ENCODE measurements at regions not wholly inside any gene's neighbourhood (a gene's known extent, or its start where the extent isn't known, plus 50 kb on each side); places are given as distances from the start of the nearest gene placed in this dataset.

GRCh38 chr13:73387318-73387717 is 328.5 kb downstream of the KLF5 start:
- DNase-seq (ENCODE audit: low read depth) = no peak
- no peak overlapping the region for H3K9ac ChIP-seq (ENCODE audit: low read length)
- H3K27me3 Mint-ChIP-seq (ENCODE audit: low read depth, unreplicated experiment) = peaks cover 3% of the 10 kb centered on the region
- FAIRE-seq = no peak
- no peak overlapping the region for H3K27ac ChIP-seq (ENCODE audit: low read depth, low read length)
- H3K4me2 ChIP-seq (ENCODE audit: low read length) = no peak overlapping the region
- TF ChIP-seq CTCF (IDR thresholded peaks at IDR 0.05; ENCODE audit: insufficient read depth, low read depth, low read length) (no peak), EZH2 (IDR thresholded peaks at IDR 0.05; ENCODE audit: insufficient read depth, low read length) (no peak)
- H3K4me1 ChIP-seq (ENCODE audit: insufficient read depth, low read length) = no peaks in the 10 kb centered on the region
- H3K9me3 ChIP-seq (ENCODE audit: insufficient read depth, low read depth, low read length) = no peaks in the 10 kb centered on the region
- no peaks in the 10 kb centered on the region for H4K20me1 ChIP-seq (ENCODE audit: insufficient read depth, low read length)
- H3K4me1 Mint-ChIP-seq (ENCODE audit: low read depth, unreplicated experiment) = no peaks in the 10 kb centered on the region
- H2AFZ ChIP-seq (ENCODE audit: low read depth, low read length) = no peak overlapping the region
- H3K36me3 ChIP-seq (ENCODE audit: insufficient read depth, low read length) = no peaks in the 10 kb centered on the region
- no peaks in the 10 kb centered on the region for H3K27me3 ChIP-seq (ENCODE audit: insufficient read depth, low read length)
- peaks cover 7% of the 10 kb centered on the region for H3K9me3 Mint-ChIP-seq (ENCODE audit: unreplicated experiment)
- no peaks in the 10 kb centered on the region for H3K79me2 ChIP-seq (ENCODE audit: insufficient read depth, low read length)
- H3K4me3 Mint-ChIP-seq (ENCODE audit: unreplicated experiment) = no peak overlapping the region
- H3K4me3 ChIP-seq (ENCODE audit: insufficient read depth, low read depth, low read length) = no peak overlapping the region
- H3K27ac Mint-ChIP-seq (ENCODE audit: unreplicated experiment) = no peak overlapping the region
- no peaks in the 10 kb centered on the region for H3K36me3 Mint-ChIP-seq (ENCODE audit: low read depth, unreplicated experiment)

- H3K36me3 ChIP-seq (ENCODE audit: insufficient read depth, low read length) = no peaks in the 10 kb centered on the region
- H3K27me3 ChIP-seq (ENCODE audit: insufficient read depth, low read length) = no peaks in the 10 kb centered on the region
- Mint-ChIP-seq H3K27ac (ENCODE audit: unreplicated experiment) (no peak overlapping the region), H3K4me1 (ENCODE audit: low read depth, unreplicated experiment) (no peaks in the 10 kb centered on the region), H3K27me3 (ENCODE audit: low read depth, unreplicated experiment) (peaks cover 3% of the 10 kb centered on the region), H3K36me3 (ENCODE audit: low read depth, unreplicated experiment) (no peaks in the 10 kb centered on the region), H3K4me3 (ENCODE audit: unreplicated experiment) (no peak overlapping the region), H3K9me3 (ENCODE audit: unreplicated experiment) (peaks cover 8% of the 10 kb centered on the region)
- H3K9me3 ChIP-seq (ENCODE audit: insufficient read depth, low read depth, low read length) = no peaks in the 10 kb centered on the region
- H3K79me2 ChIP-seq (ENCODE audit: insufficient read depth, low read length) = no peaks in the 10 kb centered on the region
- DNase-seq (ENCODE audit: low read depth) = no peak
- H3K4me2 ChIP-seq (ENCODE audit: low read length) = no peak overlapping the region
- no peak for FAIRE-seq
- no peak overlapping the region for H3K9ac ChIP-seq (ENCODE audit: low read length)
- no peak overlapping the region for H2AFZ ChIP-seq (ENCODE audit: low read depth, low read length)
- no peak overlapping the region for H3K27ac ChIP-seq (ENCODE audit: low read depth, low read length)
- no peaks in the 10 kb centered on the region for H3K4me1 ChIP-seq (ENCODE audit: insufficient read depth, low read length)
- no peaks in the 10 kb centered on the region for H4K20me1 ChIP-seq (ENCODE audit: insufficient read depth, low read length)
- TF ChIP-seq CTCF (IDR thresholded peaks at IDR 0.05; ENCODE audit: insufficient read depth, low read depth, low read length) = no peak
- no peak overlapping the region for H3K4me3 ChIP-seq (ENCODE audit: insufficient read depth, low read depth, low read length)
Observed at GRCh38 chr13:73385848-73386247, 327.0 kb downstream of the KLF5 start.

- H3K36me3 ChIP-seq (ENCODE audit: insufficient read depth, low read length) = no peaks in the 10 kb centered on the region
- H3K9ac ChIP-seq (ENCODE audit: low read length) = no peak overlapping the region
- no peak overlapping the region for H3K27ac Mint-ChIP-seq (ENCODE audit: unreplicated experiment)
- H2AFZ ChIP-seq (ENCODE audit: low read depth, low read length) = no peak overlapping the region
- DNase-seq (ENCODE audit: low read depth) (no peak), FAIRE-seq (no peak)
- no peak overlapping the region for H3K4me3 Mint-ChIP-seq (ENCODE audit: unreplicated experiment)
- TF ChIP-seq EZH2 (IDR thresholded peaks at IDR 0.05; ENCODE audit: insufficient read depth, low read length) (no peak), CTCF (IDR thresholded peaks at IDR 0.05; ENCODE audit: insufficient read depth, low read depth, low read length) (no peak)
- H3K9me3 ChIP-seq (ENCODE audit: insufficient read depth, low read depth, low read length) = no peaks in the 10 kb centered on the region
- H3K27me3 ChIP-seq (ENCODE audit: insufficient read depth, low read length) = no peaks in the 10 kb centered on the region
- H3K4me2 ChIP-seq (ENCODE audit: low read length) = no peak overlapping the region
- no peaks in the 10 kb centered on the region for H3K27me3 Mint-ChIP-seq (ENCODE audit: low read depth, unreplicated experiment)
- H3K4me1 ChIP-seq (ENCODE audit: insufficient read depth, low read length) = no peaks in the 10 kb centered on the region
- peaks cover 2% of the 10 kb centered on the region for H3K36me3 Mint-ChIP-seq (ENCODE audit: low read depth, unreplicated experiment)
- no peaks in the 10 kb centered on the region for H4K20me1 ChIP-seq (ENCODE audit: insufficient read depth, low read length)
- no peaks in the 10 kb centered on the region for H3K79me2 ChIP-seq (ENCODE audit: insufficient read depth, low read length)
- no peak overlapping the region for H3K4me3 ChIP-seq (ENCODE audit: insufficient read depth, low read depth, low read length)
- H3K4me1 Mint-ChIP-seq (ENCODE audit: low read depth, unreplicated experiment) = no peaks in the 10 kb centered on the region
- H3K27ac ChIP-seq (ENCODE audit: low read depth, low read length) = no peak overlapping the region
- peaks cover 9% of the 10 kb centered on the region for H3K9me3 Mint-ChIP-seq (ENCODE audit: unreplicated experiment)
Observed at GRCh38 chr13:73372666-73373627, 314.1 kb downstream of the KLF5 start.
